ENCODE measurements at regions not wholly inside any gene's neighbourhood (a gene's known extent, or its start where the extent isn't known, plus 50 kb on each side); places are given as distances from the start of the nearest gene placed in this dataset.

DNA sequence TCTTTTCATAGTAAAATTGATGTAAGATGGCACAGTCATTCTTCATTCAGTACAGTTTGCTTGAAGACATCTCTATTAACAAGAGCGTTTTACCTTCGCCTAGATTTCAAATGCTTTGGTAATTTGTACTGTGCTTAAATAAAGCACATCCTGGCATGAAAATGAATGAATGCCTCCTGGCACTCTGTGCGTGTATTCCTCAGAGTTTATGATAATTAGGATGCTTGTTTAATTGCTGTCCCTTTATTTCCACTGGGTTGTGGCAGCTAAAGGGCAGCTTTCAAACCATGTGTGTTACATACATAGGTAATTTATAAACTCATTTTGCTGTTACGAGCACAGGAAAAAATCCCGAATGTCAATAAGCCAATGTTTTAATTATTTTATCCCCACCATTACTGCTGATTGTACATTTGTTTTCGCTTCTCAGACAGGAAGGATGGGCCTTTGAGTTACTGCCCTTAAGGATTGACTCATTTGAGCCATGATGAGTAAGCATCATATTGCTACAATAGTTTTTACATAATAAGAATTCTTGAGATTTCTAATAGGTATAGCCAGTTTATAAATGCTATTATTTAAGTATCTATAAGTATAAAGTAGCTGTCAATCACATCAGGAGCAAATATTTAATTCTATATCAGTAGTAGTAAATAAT, 516.5 kb downstream of the XIRP2 start:
- H3K9me3 Mint-ChIP-seq: peaks cover 60% of the 10 kb centered on the region
- no peak overlapping the region for H3K27ac Mint-ChIP-seq
- no peak for DNase-seq
- peaks cover 1% of the 10 kb centered on the region for H3K27me3 Mint-ChIP-seq (ENCODE audit: insufficient read depth)
- no peak overlapping the region for H3K4me3 Mint-ChIP-seq
- TF ChIP-seq CTCF (IDR thresholded peaks at IDR 0.05): no peak
- H3K4me1 Mint-ChIP-seq (ENCODE audit: low read depth): no peaks in the 10 kb centered on the region
- H3K36me3 Mint-ChIP-seq (ENCODE audit: low read depth): no peaks in the 10 kb centered on the region

DNA sequence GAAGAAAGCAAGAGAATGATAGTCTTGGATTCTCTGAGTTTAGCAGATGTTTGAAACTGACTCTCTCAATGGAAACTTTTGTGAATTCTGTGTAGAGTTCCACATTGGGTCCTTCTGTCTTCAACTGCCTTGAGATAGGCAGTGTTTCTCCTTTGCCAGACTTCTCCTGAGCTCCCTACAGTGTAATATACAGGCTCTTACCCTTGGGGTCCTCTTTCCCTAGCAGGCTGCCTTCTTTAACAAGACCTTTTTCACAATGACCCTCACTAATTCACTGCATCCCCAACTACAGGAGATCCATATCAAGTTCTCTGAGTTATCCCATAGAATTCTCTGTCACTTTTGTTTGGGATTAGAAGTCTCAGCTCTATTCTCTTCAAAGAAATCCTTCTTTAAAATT, 513.0 kb downstream of the XIRP2 start:
- Mint-ChIP-seq H3K27ac (no peak overlapping the region), H3K4me1 (ENCODE audit: low read depth) (no peaks in the 10 kb centered on the region), H3K27me3 (ENCODE audit: insufficient read depth) (no peaks in the 10 kb centered on the region), H3K36me3 (ENCODE audit: low read depth) (no peaks in the 10 kb centered on the region), H3K4me3 (no peak overlapping the region), H3K9me3 (peaks cover 39% of the 10 kb centered on the region)
- TF ChIP-seq CTCF (IDR thresholded peaks at IDR 0.05): no peak
- DNase-seq: no peak

DNA sequence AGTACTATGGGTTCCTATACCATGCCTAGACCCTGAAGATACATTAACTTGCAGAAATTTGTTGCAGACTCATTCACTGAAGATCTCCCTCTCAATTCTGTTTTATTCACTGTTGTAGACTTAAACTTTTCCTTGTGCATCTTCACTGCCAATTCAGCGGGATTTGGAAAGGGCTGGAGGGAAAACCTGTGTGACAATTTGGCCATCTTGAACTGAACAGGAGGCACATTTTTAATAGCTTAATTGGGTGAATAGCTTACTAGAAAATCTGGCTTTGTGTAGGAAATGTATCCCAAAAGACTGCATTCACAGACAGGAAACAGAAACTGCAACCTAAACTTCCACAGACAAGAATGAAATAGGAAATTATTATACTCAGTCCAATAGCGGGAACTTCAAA, 512.3 kb downstream of the XIRP2 start:
- TF ChIP-seq CTCF (IDR thresholded peaks at IDR 0.05): no peak

GRCh38 chr2:167398873-167399272, 510.6 kb downstream of the XIRP2 start:
- Mint-ChIP-seq H3K27me3 (ENCODE audit: insufficient read depth) (no peaks in the 10 kb centered on the region), H3K4me3 (no peak overlapping the region), H3K4me1 (ENCODE audit: low read depth) (no peaks in the 10 kb centered on the region), H3K9me3 (peaks cover 29% of the 10 kb centered on the region), H3K36me3 (ENCODE audit: low read depth) (no peaks in the 10 kb centered on the region), H3K27ac (no peak overlapping the region)
- no peak for TF ChIP-seq CTCF (IDR thresholded peaks at IDR 0.05)
- no peak for DNase-seq

More for the DNA sequence above, 512.3 kb downstream of the XIRP2 start:
- Mint-ChIP-seq H3K36me3 (ENCODE audit: low read depth) (no peaks in the 10 kb centered on the region), H3K27me3 (ENCODE audit: insufficient read depth) (no peaks in the 10 kb centered on the region), H3K9me3 (peaks cover 36% of the 10 kb centered on the region), H3K4me1 (ENCODE audit: low read depth) (no peaks in the 10 kb centered on the region), H3K4me3 (no peak overlapping the region), H3K27ac (no peak overlapping the region)
- DNase-seq: no peak

DNA sequence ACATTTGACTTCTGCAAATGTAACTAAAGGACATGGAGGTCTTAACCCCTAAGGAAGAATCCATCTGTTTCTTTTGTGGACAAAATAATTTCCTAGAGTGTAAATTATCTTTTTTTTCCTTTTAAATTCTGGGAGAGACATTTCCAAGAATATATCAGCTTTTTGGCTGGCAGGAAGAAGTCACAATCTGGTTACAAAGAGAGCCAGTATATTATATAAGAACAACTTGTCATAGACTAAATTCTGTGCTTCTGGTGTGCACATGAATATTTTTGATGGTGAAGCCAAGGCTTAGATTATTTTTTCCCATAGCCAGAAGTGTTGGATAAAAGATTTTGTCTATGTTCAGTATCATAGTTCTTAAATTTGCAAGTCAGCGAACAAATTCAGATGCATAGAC, 500.6 kb downstream of the XIRP2 start:
- Mint-ChIP-seq H3K27me3 (ENCODE audit: insufficient read depth) (no peaks in the 10 kb centered on the region; the same call in 1 of the 2 replicates), H3K27ac (no peak overlapping the region), H3K36me3 (ENCODE audit: low read depth) (peaks cover 6% of the 10 kb centered on the region; the same call in 1 of the 2 replicates), H3K4me3 (no peak overlapping the region), H3K4me1 (ENCODE audit: low read depth) (no peaks in the 10 kb centered on the region), H3K9me3 (peaks cover 37% of the 10 kb centered on the region)
- no peak for DNase-seq
- TF ChIP-seq CTCF (IDR thresholded peaks at IDR 0.05): no peak

Data from HFFc6 (cell line).